SK-N-SH (cell line): ENCODE measurements at regions not wholly inside any gene's neighbourhood (a gene's known extent, or its start where the extent isn't known, plus 50 kb on each side); places are given as distances from the start of the nearest gene placed in this dataset.

Source experiments
- CTCF ChIA-PET: fragments of 300-600, 350-600 bp; formaldehyde crosslinking; extraction: SDS; loops from one replicate; lab custom pipeline; 2021; lab: Yijun Ruan, JAX
- POLR2A ChIA-PET: fragments of 350-600 bp; sonication (Branson Sonifier 250); formaldehyde crosslinking; extraction: SDS; loops from one replicate; lab custom pipeline; 2020; ENCODE audit warnings: antibody characterized with exemption, inconsistent platforms; lab: Yijun Ruan, JAX
- DNase-seq: peaks from one replicate; pipeline ENCODE4 v3.0.0; 2012
- H2AFZ ChIP-seq: fragments of 200-600 bp; sonication (generic); 2 replicates; pipeline ENCODE4 v1.8.1; 2016; ENCODE audit warnings: antibody characterized with exemption, mild to moderate bottlenecking, low read depth
- H3F3A ChIP-seq: fragments of 200-600 bp; sonication (generic); replicated peaks from 2 replicates; pipeline ENCODE3; 2016; ENCODE audit warnings: antibody characterized with exemption, mild to moderate bottlenecking; ENCODE audit not compliant: insufficient read depth
- H3K27ac ChIP-seq, 2 experiments: fragments of 200-500 bp in 1 of 2; fragments of 200-600 bp in 1 of 2; sonication (Bioruptor generic) in 1 of 2; sonication (generic), shearing (Covaris generic) in 1 of 2; 2 replicates each; pipeline versions ENCODE4 v1.5.1 to v1.6.1; 2014 to 2016; ENCODE audit warnings: low read depth in 2 of 2, inconsistent platforms in 1 of 2, low read length in 1 of 2, mild to moderate bottlenecking in 1 of 2, mixed read lengths in 1 of 2
- H3K27me3 ChIP-seq: fragments of 200-600 bp; sonication (generic), shearing (Covaris generic); 2 replicates; pipeline ENCODE4 v1.6.1; 2016; ENCODE audit warnings: mixed run types; ENCODE audit not compliant: insufficient read depth
- H3K36me3 ChIP-seq, 2 experiments: fragments of 200-500 bp in 1 of 2; fragments of 200-600 bp in 1 of 2; sonication (Bioruptor generic) in 1 of 2; sonication (generic) in 1 of 2; replicated peaks in 1 of 2; 2 replicates each; pipeline versions ENCODE3 to v1.5.1; 2014 to 2016; ENCODE audit warnings: low read length in 1 of 2, mild to moderate bottlenecking in 1 of 2; ENCODE audit not compliant: insufficient read depth in 2 of 2, control insufficient read depth in 1 of 2
- H3K4me1 ChIP-seq, 2 experiments: fragments of 200-500 bp in 1 of 2; fragments of 200-600 bp in 1 of 2; sonication (Bioruptor generic) in 1 of 2; sonication (generic), shearing (Covaris generic) in 1 of 2; 2 replicates each; pipeline versions ENCODE4 v1.5.1 to v1.6.1; 2014 to 2016; ENCODE audit warnings: low read depth in 1 of 2, low read length in 1 of 2, mixed run types in 1 of 2; ENCODE audit not compliant: insufficient read depth in 2 of 2, control insufficient read depth in 1 of 2
- H3K4me2 ChIP-seq: fragments of 200-600 bp; sonication (generic), shearing (Covaris generic); 2 replicates; pipeline ENCODE4 v1.6.1; 2017; ENCODE audit warnings: mixed run types
- H3K4me3 ChIP-seq, 2 experiments: fragments of 200-500 bp in 1 of 2; fragments of 200-600 bp in 1 of 2; sonication (Bioruptor generic) in 1 of 2; sonication (generic), shearing (Covaris generic) in 1 of 2; 2 replicates each; pipeline versions ENCODE4 v1.5.1 to v1.8.1; 2014 to 2016; ENCODE audit warnings: low read depth in 2 of 2, inconsistent platforms in 1 of 2, low read length in 1 of 2, mild to moderate bottlenecking in 1 of 2, mixed read lengths in 1 of 2, moderate library complexity in 1 of 2
- H3K79me2 ChIP-seq: fragments of 200-600 bp; sonication (generic); 2 replicates; pipeline ENCODE4 v1.8.1; 2017; ENCODE audit warnings: mild to moderate bottlenecking; ENCODE audit not compliant: insufficient read depth
- H3K9ac ChIP-seq: fragments of 200-600 bp; sonication (generic); 2 replicates; pipeline ENCODE4 v1.6.1; 2017; ENCODE audit warnings: mixed run types
- H3K9me2 ChIP-seq: fragments of 200-600 bp; sonication (generic); 2 replicates; pipeline ENCODE4 v1.6.1; 2017; ENCODE audit warnings: mixed run types
- H3K9me3 ChIP-seq: fragments of 200-600 bp; sonication (generic); 2 replicates; pipeline ENCODE4 v1.6.1; 2017; ENCODE audit warnings: mixed run types, mild to moderate bottlenecking, moderate library complexity
- H4K20me1 ChIP-seq: fragments of 200-600 bp; sonication (generic); 2 replicates; pipeline ENCODE4 v1.6.1; 2017; ENCODE audit warnings: mild to moderate bottlenecking, mixed run types; ENCODE audit not compliant: insufficient read depth
- CHD2 ChIP-seq: fragments of 150-350 bp; IDR thresholded peaks from 2 replicates; pipeline ENCODE4 v1.6.1; 2018; ENCODE audit warnings: low read length; ENCODE audit not compliant: partially characterized antibody
- ELF1 ChIP-seq: IDR thresholded peaks from 2 replicates; pipeline ENCODE4 v1.4.0; 2012
- EZH2phosphoT487 ChIP-seq: fragments of 200-600 bp; sonication (generic); IDR thresholded peaks from 2 replicates; pipeline ENCODE4 v1.6.1; 2017; ENCODE audit warnings: low read depth, mixed run types, mild to moderate bottlenecking, antibody characterized with exemption, moderate library complexity, borderline replicate concordance
- FOSL2 ChIP-seq: IDR thresholded peaks from 2 replicates; pipeline ENCODE4 v1.4.0; 2012; ENCODE audit warnings: low read depth, mild to moderate bottlenecking, moderate library complexity, borderline replicate concordance
- FOXJ3 ChIP-seq: sonication (generic); formaldehyde crosslinking; IDR thresholded peaks from 2 replicates; pipeline ENCODE4 v1.5.1; 2020; ENCODE audit warnings: mild to moderate bottlenecking, missing genetic modification reagents
- GABPA ChIP-seq: IDR thresholded peaks from 2 replicates; pipeline ENCODE4 v1.4.0; 2012; ENCODE audit warnings: low read depth, mild to moderate bottlenecking
- IRF3 ChIP-seq: fragments of 150-350 bp; IDR thresholded peaks from 2 replicates; pipeline ENCODE4 v1.6.1; 2016; ENCODE audit warnings: mild to moderate bottlenecking, low read depth, low read length
- MAX ChIP-seq: IDR thresholded peaks from 2 replicates; pipeline ENCODE4 v1.4.0; 2012; ENCODE audit warnings: low read depth
- MXI1 ChIP-seq: IDR thresholded peaks from 2 replicates; pipeline ENCODE4 v1.6.1; 2012; ENCODE audit warnings: mild to moderate bottlenecking, low read depth, low read length, improper control_type of control experiment
- NFIC ChIP-seq: IDR thresholded peaks from 2 replicates; pipeline ENCODE4 v1.4.0; 2012; ENCODE audit warnings: borderline replicate concordance
- NRF1 ChIP-seq: IDR thresholded peaks from 2 replicates; pipeline ENCODE4 v1.6.1; 2012; ENCODE audit warnings: low read depth, mild to moderate bottlenecking, low read length
- RAD21 ChIP-seq: IDR thresholded peaks from 2 replicates; pipeline ENCODE4 v1.6.1; 2012; ENCODE audit warnings: mild to moderate bottlenecking, low read length
- RCOR1 ChIP-seq: fragments of 150-350 bp; IDR thresholded peaks from 2 replicates; pipeline ENCODE4 v1.6.1; 2017; ENCODE audit warnings: antibody characterized with exemption, low read length
- RXRA ChIP-seq: IDR thresholded peaks from 2 replicates; pipeline ENCODE4 v1.4.0; 2012; ENCODE audit warnings: low read depth, mild to moderate bottlenecking, borderline replicate concordance
- SMC3 ChIP-seq: IDR thresholded peaks from 2 replicates; pipeline ENCODE4 v1.6.1; 2012; ENCODE audit warnings: low read depth, low read length, improper control_type of control experiment
- TAF1 ChIP-seq: IDR thresholded peaks from 2 replicates; pipeline ENCODE4 v1.6.1; 2012; ENCODE audit warnings: low read depth, mild to moderate bottlenecking, low read length, moderate library complexity, borderline replicate concordance
- TEAD4 ChIP-seq: IDR thresholded peaks from 2 replicates; pipeline ENCODE4 v1.4.0; 2012; ENCODE audit warnings: mild to moderate bottlenecking, borderline replicate concordance; ENCODE audit not compliant: insufficient read depth
- WGBS: methylation state at CpG from one replicate; pipeline ENCODE4 v1.1.6; 2017; ENCODE audit warnings: low lambda C conversion rate; 5-methylcytosine and 5-hydroxymethylcytosine counted together
- TF ChIP-seq, protein P1 (sequence below): fragments of 200-600 bp; sonication (generic); IDR thresholded peaks from 2 replicates; pipeline ENCODE4 v1.6.1; 2017; ENCODE audit warnings: antibody characterized with exemption, mild to moderate bottlenecking, moderate library complexity
- TF ChIP-seq, protein P2 (sequence below): IDR thresholded peaks from 2 replicates; pipeline ENCODE4; 2012
- TF ChIP-seq, protein P3 (sequence below): IDR thresholded peaks from 2 replicates; pipeline ENCODE4 v1.4.0; 2012; ENCODE audit warnings: low read depth, borderline replicate concordance

GRCh38 chr14:61160798-61161197 lies 120.3 kb downstream of the TMEM30B start:
- Histone ChIP-seq H3F3A (no peaks in the 10 kb centered on the region), H2AFZ (no peak overlapping the region), H3K9me2 (no peaks in the 10 kb centered on the region), H3K27ac (no peak overlapping the region), H3K4me2 (no peak overlapping the region), H3K9me3 (peaks cover 13% of the 10 kb centered on the region; the same call in 1 of the 2 replicates), H3K9ac (no peak overlapping the region)
- CTCF ChIA-PET: no interaction called here
- TF ChIP-seq EZH2phosphoT487 (no peak), IRF3 (no peak), RXRA (no peak), CHD2 (no peak), MAX (no peak)
- TF ChIP-seq, protein P1, sequence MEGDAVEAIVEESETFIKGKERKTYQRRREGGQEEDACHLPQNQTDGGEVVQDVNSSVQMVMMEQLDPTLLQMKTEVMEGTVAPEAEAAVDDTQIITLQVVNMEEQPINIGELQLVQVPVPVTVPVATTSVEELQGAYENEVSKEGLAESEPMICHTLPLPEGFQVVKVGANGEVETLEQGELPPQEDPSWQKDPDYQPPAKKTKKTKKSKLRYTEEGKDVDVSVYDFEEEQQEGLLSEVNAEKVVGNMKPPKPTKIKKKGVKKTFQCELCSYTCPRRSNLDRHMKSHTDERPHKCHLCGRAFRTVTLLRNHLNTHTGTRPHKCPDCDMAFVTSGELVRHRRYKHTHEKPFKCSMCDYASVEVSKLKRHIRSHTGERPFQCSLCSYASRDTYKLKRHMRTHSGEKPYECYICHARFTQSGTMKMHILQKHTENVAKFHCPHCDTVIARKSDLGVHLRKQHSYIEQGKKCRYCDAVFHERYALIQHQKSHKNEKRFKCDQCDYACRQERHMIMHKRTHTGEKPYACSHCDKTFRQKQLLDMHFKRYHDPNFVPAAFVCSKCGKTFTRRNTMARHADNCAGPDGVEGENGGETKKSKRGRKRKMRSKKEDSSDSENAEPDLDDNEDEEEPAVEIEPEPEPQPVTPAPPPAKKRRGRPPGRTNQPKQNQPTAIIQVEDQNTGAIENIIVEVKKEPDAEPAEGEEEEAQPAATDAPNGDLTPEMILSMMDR: no peak
- TF ChIP-seq, all 33 proteins: peak for 0
- POLR2A ChIA-PET: no interaction called here
- H4K20me1 ChIP-seq: no peaks in the 10 kb centered on the region
- no peaks in the 10 kb centered on the region for H3K27me3 ChIP-seq
- WGBS: 90% methylated on average over 2 of the region's 2 CpGs
- no peaks in the 10 kb centered on the region for H3K36me3 ChIP-seq
- no peak overlapping the region for H3K4me3 ChIP-seq
- no peaks in the 10 kb centered on the region for H3K4me1 ChIP-seq
- H3K79me2 ChIP-seq: no peaks in the 10 kb centered on the region
- DNase-seq: no peak

GRCh38 chr14:61154641-61155040 lies 126.5 kb downstream of the TMEM30B start:
- Histone ChIP-seq H3F3A (peaks cover 20% of the 10 kb centered on the region), H3K27me3 (no peaks in the 10 kb centered on the region), H3K9ac (no peak overlapping the region), H3K4me1 (peaks cover 21 to 44% of the 10 kb centered on the region in 2 experiments), H3K9me2 (no peaks in the 10 kb centered on the region), H3K27ac (peak overlapping the region; percentile 78 to 90), H3K79me2 (no peaks in the 10 kb centered on the region), H4K20me1 (no peaks in the 10 kb centered on the region), H3K4me2 (0 out of 2 replicates have a peak overlapping the region, but pooled peaks have one; percentile 54), H3K4me3 (no peak overlapping the region), H3K36me3 (no peaks in the 10 kb centered on the region), H2AFZ (no peak overlapping the region), H3K9me3 (no peaks in the 10 kb centered on the region)
- ChIA-PET CTCF (interaction anchor here (0.6 kb wide), 1 partner anchor 9 kb away, joined by 3 read pairs; no protein-coding TSS in a partner anchor), POLR2A (interaction anchor here (0.6 kb wide), 1 partner anchor 402 kb away, joined by 4 read pairs; no protein-coding TSS in a partner anchor)
- 74% methylated on average over 2 of the region's 2 CpGs for WGBS
- DNase-seq: no peak
- TF ChIP-seq, protein P2, sequence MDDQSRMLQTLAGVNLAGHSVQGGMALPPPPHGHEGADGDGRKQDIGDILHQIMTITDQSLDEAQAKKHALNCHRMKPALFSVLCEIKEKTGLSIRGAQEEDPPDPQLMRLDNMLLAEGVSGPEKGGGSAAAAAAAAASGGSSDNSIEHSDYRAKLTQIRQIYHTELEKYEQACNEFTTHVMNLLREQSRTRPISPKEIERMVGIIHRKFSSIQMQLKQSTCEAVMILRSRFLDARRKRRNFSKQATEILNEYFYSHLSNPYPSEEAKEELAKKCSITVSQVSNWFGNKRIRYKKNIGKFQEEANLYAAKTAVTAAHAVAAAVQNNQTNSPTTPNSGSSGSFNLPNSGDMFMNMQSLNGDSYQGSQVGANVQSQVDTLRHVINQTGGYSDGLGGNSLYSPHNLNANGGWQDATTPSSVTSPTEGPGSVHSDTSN: no peak
- TF ChIP-seq NRF1 (no peak), RXRA (no peak), FOSL2 (no peak), MXI1 (no peak), RCOR1 (no peak), TAF1 (no peak), SMC3 (no peak), ELF1 (no peak), FOXJ3 (CRISPR knock-in tag) (no peak), TEAD4 (no peak), NFIC (no peak), RAD21 (no peak), GABPA (no peak)
- TF ChIP-seq, protein P1: no peak
- TF ChIP-seq, protein P3, sequence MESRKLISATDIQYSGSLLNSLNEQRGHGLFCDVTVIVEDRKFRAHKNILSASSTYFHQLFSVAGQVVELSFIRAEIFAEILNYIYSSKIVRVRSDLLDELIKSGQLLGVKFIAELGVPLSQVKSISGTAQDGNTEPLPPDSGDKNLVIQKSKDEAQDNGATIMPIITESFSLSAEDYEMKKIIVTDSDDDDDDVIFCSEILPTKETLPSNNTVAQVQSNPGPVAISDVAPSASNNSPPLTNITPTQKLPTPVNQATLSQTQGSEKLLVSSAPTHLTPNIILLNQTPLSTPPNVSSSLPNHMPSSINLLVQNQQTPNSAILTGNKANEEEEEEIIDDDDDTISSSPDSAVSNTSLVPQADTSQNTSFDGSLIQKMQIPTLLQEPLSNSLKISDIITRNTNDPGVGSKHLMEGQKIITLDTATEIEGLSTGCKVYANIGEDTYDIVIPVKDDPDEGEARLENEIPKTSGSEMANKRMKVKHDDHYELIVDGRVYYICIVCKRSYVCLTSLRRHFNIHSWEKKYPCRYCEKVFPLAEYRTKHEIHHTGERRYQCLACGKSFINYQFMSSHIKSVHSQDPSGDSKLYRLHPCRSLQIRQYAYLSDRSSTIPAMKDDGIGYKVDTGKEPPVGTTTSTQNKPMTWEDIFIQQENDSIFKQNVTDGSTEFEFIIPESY: no peak
